ENCODE measurements at regions not wholly inside any gene's neighbourhood (a gene's known extent, or its start where the extent isn't known, plus 50 kb on each side); places are given as distances from the start of the nearest gene placed in this dataset.

- SMC1A ChIA-PET (ENCODE audit: uncharacterized antibody, unreplicated experiment), result interaction anchor here (0.8 to 1.6 kb wide), 11 partner anchors 12 to 318 kb away, joined by 3 to 5 read pairs (median 3); no protein-coding TSS in a partner anchor
- Histone ChIP-seq H4K20me1 (ENCODE audit: control insufficient read depth, insufficient read depth) (no peaks in the 10 kb centered on the region), H3K9ac (ENCODE audit: control insufficient read depth, insufficient read depth, low read length) (no peak overlapping the region), H2AFZ (ENCODE audit: control insufficient read depth, low read depth, low read length) (no peak overlapping the region), H3K4me1 (ENCODE audit: control insufficient read depth, insufficient read depth, low read length) (no peaks in the 10 kb centered on the region), H3K36me3 (ENCODE audit: control insufficient read depth in 2 of 2, insufficient read depth in 2 of 2, low read length in 1 of 2) (no peaks in the 10 kb centered on the region), H3K27me3 (replicated peaks in 1 of 2; ENCODE audit: control insufficient read depth in 2 of 2, insufficient read depth in 2 of 2, low read length in 1 of 2) (no peaks in the 10 kb centered on the region), H3K79me2 (ENCODE audit: control insufficient read depth, insufficient read depth, low read length) (no peaks in the 10 kb centered on the region), H3K9me3 (replicated peaks; ENCODE audit: control insufficient read depth, insufficient read depth, low read length) (no peaks in the 10 kb centered on the region), H3K27ac (ENCODE audit: control insufficient read depth, insufficient read depth) (no peak overlapping the region), H3K4me3 (no peak overlapping the region), H3K4me2 (ENCODE audit: control insufficient read depth, insufficient read depth) (no peak overlapping the region)
- DNase-seq (ENCODE audit: low read depth, low spot score), result no peak
- 36% methylated on average over 11 of the region's 11 CpGs for WGBS (ENCODE audit: insufficient coverage, insufficient replicate concordance, low lambda C conversion rate, missing lambda C conversion rate)
- CTCF ChIA-PET, result interaction anchor here (1.2 kb wide), 1 partner anchor 63 kb away, joined by 3 read pairs; no protein-coding TSS in a partner anchor
- POLR2A ChIA-PET, result interaction anchor here (0.6 to 1.7 kb wide), 3 partner anchors 8 to 22 kb away, joined by 3 to 4 read pairs (median 3); no protein-coding TSS in a partner anchor
- no peak for ATAC-seq
- intact Hi-C loops (cut with micrococcal nuclease; ENCODE audit: unreplicated experiment), result no loop called here
- RAD21 ChIA-PET (ENCODE audit: unreplicated experiment), result interaction anchor here (0.5 to 1.2 kb wide), 2 partner anchors 21 to 59 kb away, joined by 3 read pairs; no protein-coding TSS in a partner anchor
- in situ Hi-C loops (cut with MboI), result no loop called here
- no TSS peak for BruUV-seq (replicated peaks)
- no peak for TF ChIP-seq BMI1 (IDR thresholded peaks at IDR 0.05; ENCODE audit: borderline replicate concordance)
- no peak for FAIRE-seq
Measured at GRCh38 chr13:80070024-80070703, 270.8 kb downstream of the SPRY2 start.

- no peaks in the 10 kb centered on the region for H3K36me3 ChIP-seq (ENCODE audit: control insufficient read depth in 2 of 2, insufficient read depth in 2 of 2, low read length in 1 of 2)
- H3K27ac ChIP-seq (ENCODE audit: control insufficient read depth, insufficient read depth), result no peak overlapping the region
- in situ Hi-C loops (cut with MboI) (no loop called here), intact Hi-C loops (cut with micrococcal nuclease; ENCODE audit: unreplicated experiment) (no loop called here)
- no peak overlapping the region for H3K4me3 ChIP-seq
- 19% methylated on average over 3 of the region's 3 CpGs for WGBS (ENCODE audit: insufficient coverage, insufficient replicate concordance, low lambda C conversion rate, missing lambda C conversion rate)
- ChIA-PET SMC1A (ENCODE audit: uncharacterized antibody, unreplicated experiment) (interaction anchor here (1.1 to 1.6 kb wide), 5 partner anchors 12 to 33 kb away, joined by 3 to 5 read pairs (median 4); no protein-coding TSS in a partner anchor), POLR2A (interaction anchor here (0.6 to 1.7 kb wide), 2 partner anchors 7 to 10 kb away, joined by 3 to 4 read pairs; no protein-coding TSS in a partner anchor), CTCF (interaction anchor here (1.2 kb wide), 1 partner anchor 62 kb away, joined by 3 read pairs; no protein-coding TSS in a partner anchor), RAD21 (ENCODE audit: unreplicated experiment) (interaction anchor here (0.5 kb wide), 1 partner anchor 60 kb away, joined by 3 read pairs; no protein-coding TSS in a partner anchor)
- ATAC-seq (no peak), FAIRE-seq (no peak), DNase-seq (ENCODE audit: low read depth, low spot score) (no peak)
- no peak overlapping the region for H2AFZ ChIP-seq (ENCODE audit: control insufficient read depth, low read depth, low read length)
- H3K27me3 ChIP-seq (replicated peaks in 1 of 2; ENCODE audit: control insufficient read depth in 2 of 2, insufficient read depth in 2 of 2, low read length in 1 of 2), result no peaks in the 10 kb centered on the region
- H3K9ac ChIP-seq (ENCODE audit: control insufficient read depth, insufficient read depth, low read length), result no peak overlapping the region
- H3K79me2 ChIP-seq (ENCODE audit: control insufficient read depth, insufficient read depth, low read length), result no peaks in the 10 kb centered on the region
- H3K9me3 ChIP-seq (replicated peaks; ENCODE audit: control insufficient read depth, insufficient read depth, low read length), result no peaks in the 10 kb centered on the region
- no peaks in the 10 kb centered on the region for H4K20me1 ChIP-seq (ENCODE audit: control insufficient read depth, insufficient read depth)
- BruUV-seq (replicated peaks), result no TSS peak
- H3K4me2 ChIP-seq (ENCODE audit: control insufficient read depth, insufficient read depth), result no peak overlapping the region
- H3K4me1 ChIP-seq (ENCODE audit: control insufficient read depth, insufficient read depth, low read length), result no peaks in the 10 kb centered on the region
- no peak for TF ChIP-seq SUPT20H (IDR thresholded peaks at IDR 0.05; ENCODE audit: borderline replicate concordance, control insufficient read depth, low read depth, low read length)
- no peak for TF ChIP-seq ZBED1 (IDR thresholded peaks at IDR 0.05; ENCODE audit: borderline replicate concordance)
- no peak for TF ChIP-seq MAX (IDR thresholded peaks at IDR 0.05; ENCODE audit: low read depth, low read length)
- TF ChIP-seq POLR2AphosphoS2 (IDR thresholded peaks at IDR 0.05; ENCODE audit: low read depth, low read length), result no peak
- TF ChIP-seq NFYB (IDR thresholded peaks at IDR 0.05; ENCODE audit: insufficient read depth, low read depth, low read length), result no peak
- TF ChIP-seq MXI1 (IDR thresholded peaks at IDR 0.05; ENCODE audit: low read depth, low read length), result no peak
- TF ChIP-seq TARDBP (IDR thresholded peaks at IDR 0.05; ENCODE audit: borderline replicate concordance), result no peak
- no peak for TF ChIP-seq MTA3 (IDR thresholded peaks at IDR 0.05; ENCODE audit: borderline replicate concordance, low read length)
- TF ChIP-seq YY1 (IDR thresholded peaks at IDR 0.05; ENCODE audit: low read depth, low read length), result no peak
- no peak for TF ChIP-seq HDAC2 (IDR thresholded peaks at IDR 0.05)
- TF ChIP-seq MYC (IDR thresholded peaks at IDR 0.05; ENCODE audit: insufficient read depth, insufficient read length, insufficient replicate concordance, low read length, severe bottlenecking), result no peak
- no peak for TF ChIP-seq ASH2L (IDR thresholded peaks at IDR 0.05; ENCODE audit: borderline replicate concordance, low read depth)
- no peak for TF ChIP-seq E2F8 (IDR thresholded peaks at IDR 0.05; ENCODE audit: low read depth, partially characterized antibody)
Measured at GRCh38 chr13:80069374-80069773, 271.6 kb downstream of the SPRY2 start.

Measured in GM12878 (cell line).